HCT116 (cell line): ENCODE measurements at regions not wholly inside any gene's neighbourhood (a gene's known extent, or its start where the extent isn't known, plus 50 kb on each side); places are given as distances from the start of the nearest gene placed in this dataset.

Source experiments
- ATAC-seq: fragments of 200-7000 bp; cut with Tn5 transposase; 2 replicates; pipeline ENCODE4 v1.9.1; 2020; ENCODE audit warnings: mild to moderate bottlenecking, moderate library complexity
- BruUV-seq: library from RNA; stranded (reverse); fragments of 400-500 nt; replicated peaks from 2 replicates; lab custom pipeline; 2021; lab: Mats Ljungman, UMichigan
- CTCF ChIA-PET: fragments of 300-600 bp; sonication (Branson Sonifier 250); formaldehyde crosslinking; loops from one replicate; lab custom pipeline; 2021; ENCODE audit warnings: antibody characterized with exemption; lab: Charles Lee
- POLR2A ChIA-PET: fragments of 300-600, 350-600 bp; sonication (Branson Sonifier 250); formaldehyde crosslinking; loops from one replicate; lab custom pipeline; 2021; ENCODE audit warnings: antibody characterized with exemption; lab: Charles Lee
- RAD21 ChIA-PET, 2 experiments: fragments of 300-600 bp; sonication (Branson Sonifier 250); formaldehyde crosslinking; loops; one replicate each; lab custom pipeline; 2023; ENCODE audit warnings: low total read pairs in 2 of 2; ENCODE audit not compliant: uncharacterized antibody in 2 of 2, unreplicated experiment in 2 of 2, low non-redundant PET in 1 of 2; lab: Charles Lee
- DNase-seq: peaks from one replicate; pipeline ENCODE4 v3.0.0-alpha.2; 2010; ENCODE audit warnings: low read depth, low spot score
- H2AFZ ChIP-seq: fragments of 200-600 bp; shearing (Covaris generic), sonication (generic); 2 replicates; pipeline ENCODE4 v1.6.1; 2017; ENCODE audit warnings: low read depth, mixed run types, mixed read lengths, antibody characterized with exemption, low read length; ENCODE audit not compliant: poor library complexity, severe bottlenecking
- H3K27ac ChIP-seq: 2 replicates; pipeline ENCODE4 v1.5.1; 2012; ENCODE audit warnings: low read depth, low read length
- H3K27me3 ChIP-seq: fragments of 200-600 bp; sonication (generic); 2 replicates; pipeline ENCODE4 v1.6.1; 2016; ENCODE audit warnings: mixed run types, low read length, mixed read lengths; ENCODE audit not compliant: insufficient read depth
- H3K36me3 ChIP-seq, 2 experiments: fragments of 200-500 bp in 1 of 2; fragments of 200-600 bp in 1 of 2; sonication (Bioruptor generic) in 1 of 2; sonication (generic) in 1 of 2; 2 replicates each; pipeline versions ENCODE4 v1.5.1 to v1.6.1; 2014 to 2016; ENCODE audit warnings: low read length in 2 of 2, inconsistent platforms in 1 of 2, mixed read lengths in 1 of 2, mixed run types in 1 of 2; ENCODE audit not compliant: insufficient read depth in 2 of 2, control insufficient read depth in 1 of 2
- H3K4me1 ChIP-seq, 2 experiments: fragments of 200-600 bp in 1 of 2; sonication (generic) in 1 of 2; 2 replicates each; pipeline versions ENCODE4 v1.5.1 to v1.6.1; 2012 to 2017; ENCODE audit warnings: low read length in 2 of 2, inconsistent platforms in 1 of 2, mild to moderate bottlenecking in 1 of 2, mixed read lengths in 1 of 2, mixed run types in 1 of 2, moderate library complexity in 1 of 2; ENCODE audit not compliant: insufficient read depth in 2 of 2, control insufficient read depth in 1 of 2
- H3K4me2 ChIP-seq: fragments of 200-600 bp; sonication (generic); 2 replicates; pipeline ENCODE4 v1.6.1; 2017; ENCODE audit warnings: mixed run types, low read length, mixed read lengths
- H3K4me3 ChIP-seq, 2 experiments: fragments of 200-600 bp in 1 of 2; sonication (generic) in 1 of 2; replicated peaks in 1 of 2; 2 replicates each; pipeline ENCODE4 v1.5.1; 2011 to 2016; ENCODE audit warnings: low read length in 2 of 2, control low read depth in 1 of 2, low read depth in 1 of 2, mild to moderate bottlenecking in 1 of 2, mixed read lengths in 1 of 2, mixed run types in 1 of 2
- H3K79me2 ChIP-seq: fragments of 200-600 bp; sonication (generic); 2 replicates; pipeline ENCODE4 v1.6.1; 2017; ENCODE audit warnings: mild to moderate bottlenecking, mixed run types, low read length, moderate library complexity, mixed read lengths; ENCODE audit not compliant: insufficient read depth
- H3K9ac ChIP-seq: fragments of 200-600 bp; sonication (generic); 2 replicates; pipeline ENCODE4 v1.6.1; 2016; ENCODE audit warnings: low read length, mixed read lengths
- H3K9me2 ChIP-seq: fragments of 200-600 bp; sonication (generic), shearing (Covaris generic); 2 replicates; pipeline ENCODE4 v1.6.1; 2017; ENCODE audit warnings: mixed run types, mild to moderate bottlenecking, moderate library complexity; ENCODE audit not compliant: insufficient read depth
- H3K9me3 ChIP-seq, 2 experiments: fragments of 200-500 bp in 1 of 2; fragments of 200-600 bp in 1 of 2; sonication (Bioruptor generic) in 1 of 2; sonication (generic) in 1 of 2; 2 replicates each; pipeline ENCODE4 v1.6.1; 2014 to 2017; ENCODE audit warnings: low read length in 2 of 2, mixed read lengths in 2 of 2, inconsistent platforms in 1 of 2, low read depth in 1 of 2, mild to moderate bottlenecking in 1 of 2, mixed run types in 1 of 2, moderate library complexity in 1 of 2; ENCODE audit not compliant: control insufficient read depth in 1 of 2, insufficient read depth in 1 of 2
- H4K20me1 ChIP-seq: fragments of 200-600 bp; sonication (generic), shearing (Covaris generic); 2 replicates; pipeline ENCODE4 v1.6.1; 2017; ENCODE audit warnings: mixed run types, mild to moderate bottlenecking, moderate library complexity; ENCODE audit not compliant: insufficient read depth
- CEBPB ChIP-seq: IDR thresholded peaks from 2 replicates; pipeline ENCODE4 v1.6.1; 2012; ENCODE audit warnings: low read depth
- EZH2phosphoT487 ChIP-seq: fragments of 200-600 bp; IDR thresholded peaks from 2 replicates; pipeline ENCODE4 v1.6.1; 2018; ENCODE audit warnings: antibody characterized with exemption, borderline replicate concordance
- FOSL1 ChIP-seq: IDR thresholded peaks from 2 replicates; pipeline ENCODE4 v1.6.1; 2012; ENCODE audit warnings: low read depth
- POLR2AphosphoS5 ChIP-seq: IDR thresholded peaks from 2 replicates; pipeline ENCODE4 v1.6.1; 2011; ENCODE audit warnings: mild to moderate bottlenecking, low read depth, low read length, moderate library complexity
- REST ChIP-seq: IDR thresholded peaks from 2 replicates; pipeline ENCODE4 v1.6.1; 2012; ENCODE audit warnings: low read depth
- SIN3A ChIP-seq: IDR thresholded peaks from 2 replicates; pipeline ENCODE4 v1.6.1; 2012; ENCODE audit warnings: low read depth
- SRF ChIP-seq: IDR thresholded peaks from 2 replicates; pipeline ENCODE4 v1.6.1; 2012; ENCODE audit warnings: low read depth
- TCF7L2 ChIP-seq: IDR thresholded peaks from 2 replicates; pipeline ENCODE4 v1.7.0; 2011; ENCODE audit warnings: borderline replicate concordance, inconsistent platforms; ENCODE audit not compliant: insufficient read depth, insufficient read length; ENCODE audit errors: extremely low read depth
- YY1 ChIP-seq: IDR thresholded peaks from 2 replicates; pipeline ENCODE4 v1.6.1; 2011; ENCODE audit warnings: low read length, low read depth, moderate library complexity, mild to moderate bottlenecking; ENCODE audit not compliant: insufficient replicate concordance; ENCODE audit errors: extremely low read depth
- ZBTB33 ChIP-seq: IDR thresholded peaks from 2 replicates; pipeline ENCODE4 v1.6.1; 2011; ENCODE audit warnings: mild to moderate bottlenecking, low read length, moderate library complexity; ENCODE audit not compliant: insufficient replicate concordance; ENCODE audit errors: extremely low read depth
- ZFX ChIP-seq: fragments of 450-650 bp; IDR thresholded peaks from 2 replicates; pipeline ENCODE4 v1.6.1; 2017
- ZNF274 ChIP-seq: fragments of 200-500 bp; sonication (Bioruptor generic); IDR thresholded peaks from 2 replicates; pipeline ENCODE4 v1.6.1; 2014; ENCODE audit warnings: mild to moderate bottlenecking, low read depth, low read length, inconsistent platforms
- intact Hi-C: fragments of 100-400 bp; cut with micrococcal nuclease; formaldehyde crosslinking; loops from 2 replicates; pipeline ENCODE4 v1.10.0; 2022
- TF ChIP-seq, protein P1 (sequence below): IDR thresholded peaks from 2 replicates; pipeline ENCODE4 v1.6.1; 2012
- TF ChIP-seq, protein P2 (sequence below): IDR thresholded peaks from 2 replicates; pipeline ENCODE4 v1.6.1; 2012

DNA sequence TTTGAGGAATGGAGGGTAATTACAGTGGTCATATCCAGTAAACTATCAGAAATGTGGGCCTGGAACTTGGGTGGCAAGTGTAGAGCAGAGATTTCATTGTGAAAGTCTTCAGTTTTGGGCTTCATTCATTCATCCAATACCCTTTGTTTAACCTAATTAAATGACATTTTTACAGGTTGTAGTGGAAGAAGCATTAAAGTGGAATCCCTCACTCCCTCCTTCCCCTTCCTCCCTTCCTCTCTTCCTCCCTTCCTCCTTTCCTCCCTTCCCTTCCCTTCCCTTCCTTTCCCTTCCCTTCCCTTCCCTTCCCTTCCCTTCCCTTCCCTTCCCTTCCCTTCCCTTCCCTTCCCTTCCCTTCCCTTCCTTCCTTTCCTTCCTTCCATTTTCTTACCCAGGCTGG lies 219.3 kb downstream of the PDCD6IP start:
- Histone ChIP-seq H3K9me3 (no peaks in the 10 kb centered on the region), H3K4me3 (no peak overlapping the region), H3K27me3 (peaks cover 28% of the 10 kb centered on the region), H3K27ac (no peak overlapping the region), H3K4me2 (no peak overlapping the region), H3K9ac (no peak overlapping the region), H3K9me2 (no peaks in the 10 kb centered on the region), H3K79me2 (no peaks in the 10 kb centered on the region), H3K36me3 (no peaks in the 10 kb centered on the region), H2AFZ (no peak overlapping the region), H4K20me1 (no peaks in the 10 kb centered on the region), H3K4me1 (no peaks in the 10 kb centered on the region)
- ChIA-PET CTCF (no interaction called here), RAD21 (interaction anchor here in 1 of 2 experiments (1.0 kb wide), 1 partner anchor 134 kb away, joined by 3 read pairs; no protein-coding TSS in a partner anchor), POLR2A (no interaction called here)
- TF ChIP-seq SIN3A: no peak
- no peak for TF ChIP-seq TCF7L2
- no peak for TF ChIP-seq ZFX
- no peak for TF ChIP-seq EZH2phosphoT487
- TF ChIP-seq CEBPB: no peak
- TF ChIP-seq ZBTB33: no peak
- TF ChIP-seq, protein P1, sequence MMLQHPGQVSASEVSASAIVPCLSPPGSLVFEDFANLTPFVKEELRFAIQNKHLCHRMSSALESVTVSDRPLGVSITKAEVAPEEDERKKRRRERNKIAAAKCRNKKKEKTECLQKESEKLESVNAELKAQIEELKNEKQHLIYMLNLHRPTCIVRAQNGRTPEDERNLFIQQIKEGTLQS: no peak
- TF ChIP-seq POLR2AphosphoS5: no peak
- TF ChIP-seq, protein P2, sequence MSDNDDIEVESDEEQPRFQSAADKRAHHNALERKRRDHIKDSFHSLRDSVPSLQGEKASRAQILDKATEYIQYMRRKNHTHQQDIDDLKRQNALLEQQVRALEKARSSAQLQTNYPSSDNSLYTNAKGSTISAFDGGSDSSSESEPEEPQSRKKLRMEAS: no peak
- no peak for TF ChIP-seq SRF
- no peak for TF ChIP-seq REST
- no peak for TF ChIP-seq YY1
- TF ChIP-seq FOSL1: no peak
- no peak for TF ChIP-seq ZNF274
- no TSS peak for BruUV-seq
- DNase-seq (no peak), ATAC-seq (no peak)
- intact Hi-C loops: no loop called here
